AG09319 (cell line): ENCODE measurements at regions not wholly inside any gene's neighbourhood (a gene's known extent, or its start where the extent isn't known, plus 50 kb on each side); places are given as distances from the start of the nearest gene placed in this dataset.

Experiments
- DNase-seq: peaks from one replicate; pipeline ENCODE4 v3.0.0-alpha.2; 2010; ENCODE audit warnings: low read depth; ENCODE audit errors: extremely low read depth
- TF ChIP-seq, protein P1 (sequence below): IDR thresholded peaks from 2 replicates; pipeline ENCODE4 v1.5.1; 2011; ENCODE audit warnings: low read depth, mild to moderate bottlenecking, inconsistent platforms, low read length, moderate library complexity

- TF ChIP-seq, protein P1, sequence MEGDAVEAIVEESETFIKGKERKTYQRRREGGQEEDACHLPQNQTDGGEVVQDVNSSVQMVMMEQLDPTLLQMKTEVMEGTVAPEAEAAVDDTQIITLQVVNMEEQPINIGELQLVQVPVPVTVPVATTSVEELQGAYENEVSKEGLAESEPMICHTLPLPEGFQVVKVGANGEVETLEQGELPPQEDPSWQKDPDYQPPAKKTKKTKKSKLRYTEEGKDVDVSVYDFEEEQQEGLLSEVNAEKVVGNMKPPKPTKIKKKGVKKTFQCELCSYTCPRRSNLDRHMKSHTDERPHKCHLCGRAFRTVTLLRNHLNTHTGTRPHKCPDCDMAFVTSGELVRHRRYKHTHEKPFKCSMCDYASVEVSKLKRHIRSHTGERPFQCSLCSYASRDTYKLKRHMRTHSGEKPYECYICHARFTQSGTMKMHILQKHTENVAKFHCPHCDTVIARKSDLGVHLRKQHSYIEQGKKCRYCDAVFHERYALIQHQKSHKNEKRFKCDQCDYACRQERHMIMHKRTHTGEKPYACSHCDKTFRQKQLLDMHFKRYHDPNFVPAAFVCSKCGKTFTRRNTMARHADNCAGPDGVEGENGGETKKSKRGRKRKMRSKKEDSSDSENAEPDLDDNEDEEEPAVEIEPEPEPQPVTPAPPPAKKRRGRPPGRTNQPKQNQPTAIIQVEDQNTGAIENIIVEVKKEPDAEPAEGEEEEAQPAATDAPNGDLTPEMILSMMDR = no peak
- no peak for DNase-seq
These were observed 86.5 kb upstream of the CTTNBP2NL start for GRCh38 chr1:112309499-112309898.

- TF ChIP-seq, protein P1 = no peak
- no peak for DNase-seq
These were observed 83.7 kb upstream of the CTTNBP2NL start for GRCh38 chr1:112312315-112312714.

- DNase-seq = no peak
- TF ChIP-seq, protein P1 = no peak
These were observed 83.1 kb upstream of the CTTNBP2NL start for GRCh38 chr1:112312879-112313278.

- DNase-seq = no peak
- TF ChIP-seq, protein P1 = no peak
These were observed 79.6 kb upstream of the CTTNBP2NL start for GRCh38 chr1:112316254-112316913.

GRCh38 chr1:112317140-112317539 lies 78.9 kb upstream of the CTTNBP2NL start:
- no peak for DNase-seq
- TF ChIP-seq, protein P1 = no peak

DNA sequence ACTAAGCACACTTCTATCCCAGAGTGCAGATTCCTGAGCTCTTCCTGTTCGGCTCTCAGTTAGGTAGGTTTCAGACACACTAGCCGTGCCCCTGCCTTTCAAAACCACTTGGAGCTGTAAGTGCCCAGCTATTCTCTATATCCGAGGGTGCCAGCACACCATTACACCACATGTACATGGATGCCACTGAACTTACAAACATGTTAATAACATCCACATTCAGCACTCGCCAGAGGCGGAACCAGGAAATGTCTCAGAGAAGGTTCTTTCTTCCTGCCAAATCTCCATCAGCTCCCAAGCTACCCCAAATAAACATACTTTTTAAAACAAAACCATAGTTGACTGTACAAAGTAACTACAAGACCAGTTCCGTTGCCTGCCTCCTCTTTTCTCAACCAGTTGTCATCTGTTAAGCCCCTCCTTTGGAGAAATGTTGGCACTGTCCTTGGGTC lies 78.4 kb upstream of the CTTNBP2NL start:
- no peak for DNase-seq
- TF ChIP-seq, protein P1 = no peak

- DNase-seq = no peak
- TF ChIP-seq, protein P1 = no peak
These were observed 77.8 kb upstream of the CTTNBP2NL start for GRCh38 chr1:112318263-112318662.
